CD8-positive, alpha-beta memory T cell (primary cell): ENCODE measurements at regions not wholly inside any gene's neighbourhood (a gene's known extent, or its start where the extent isn't known, plus 50 kb on each side); places are given as distances from the start of the nearest gene placed in this dataset.

Source experiments
- CTCF ChIA-PET: fragments of 350-600 bp; sonication (Branson Sonifier 250); formaldehyde crosslinking; loops from one replicate; lab custom pipeline; 2021; ENCODE audit warnings: antibody characterized with exemption; lab: Charles Lee
- POLR2A ChIA-PET: fragments of 350-600 bp; sonication (Branson Sonifier 250); formaldehyde crosslinking; loops from one replicate; lab custom pipeline; 2021; ENCODE audit warnings: antibody characterized with exemption; lab: Charles Lee
- DNase-seq, 5 donors: peaks; one replicate each; pipeline versions ENCODE4 v3.0.0 to v3.0.0-alpha.2; 2020 to 2022; ENCODE audit warnings: mixed read lengths in 1 of 5
- H3K27ac ChIP-seq: one replicate; pipeline ENCODE4 v1.7.0; 2013; ENCODE audit warnings: low read depth, mild to moderate bottlenecking, low read length, moderate library complexity
- H3K27me3 ChIP-seq: 2 replicates; pipeline ENCODE4 v1.7.0; 2013; ENCODE audit warnings: low read length, mild to moderate bottlenecking; ENCODE audit not compliant: insufficient read depth, poor library complexity, severe bottlenecking
- H3K36me3 ChIP-seq: 2 replicates; pipeline ENCODE4 v1.7.0; 2013; ENCODE audit warnings: mild to moderate bottlenecking, low read length, moderate library complexity; ENCODE audit not compliant: insufficient read depth
- H3K4me1 ChIP-seq: 2 replicates; pipeline ENCODE4 v1.7.0; 2013; ENCODE audit warnings: mild to moderate bottlenecking, low read length, moderate library complexity; ENCODE audit not compliant: insufficient read depth
- H3K4me3 ChIP-seq: 2 replicates; pipeline ENCODE4 v1.7.0; 2013; ENCODE audit warnings: mild to moderate bottlenecking, low read length
- H3K9me3 ChIP-seq: 2 replicates; pipeline ENCODE4 v1.7.0; 2013; ENCODE audit warnings: mild to moderate bottlenecking, low read length
- H3K27ac Mint-ChIP-seq, 8 donors: one replicate each; pipeline ENCODE4 v1.8.0; 2020 to 2021; ENCODE audit warnings: mixed read lengths in 8 of 8, mild to moderate bottlenecking in 6 of 8, inconsistent platforms in 3 of 8, moderate library complexity in 3 of 8
- H3K27me3 Mint-ChIP-seq, 2 donors: one replicate each; pipeline ENCODE4 v1.8.0; 2020 to 2021; ENCODE audit warnings: mixed read lengths in 2 of 2, mild to moderate bottlenecking in 1 of 2, moderate library complexity in 1 of 2
- H3K36me3 Mint-ChIP-seq, 3 donors: one replicate each; pipeline ENCODE4 v1.8.0; 2020 to 2021; ENCODE audit warnings: mixed read lengths in 3 of 3, inconsistent platforms in 1 of 3, mild to moderate bottlenecking in 1 of 3
- H3K4me1 Mint-ChIP-seq, 3 donors: one replicate each; pipeline ENCODE4 v1.8.0; 2020 to 2021; ENCODE audit warnings: mixed read lengths in 3 of 3, inconsistent platforms in 1 of 3, mild to moderate bottlenecking in 1 of 3
- H3K4me3 Mint-ChIP-seq, 7 donors: one replicate each; pipeline ENCODE4 v1.8.0; 2020 to 2021; ENCODE audit warnings: mixed read lengths in 7 of 7, mild to moderate bottlenecking in 6 of 7, moderate library complexity in 4 of 7, inconsistent platforms in 2 of 7
- H3K9me3 Mint-ChIP-seq, 5 donors: one replicate each; pipeline ENCODE4 v1.8.0; 2020 to 2022; ENCODE audit warnings: mixed read lengths in 5 of 5, mild to moderate bottlenecking in 3 of 5, moderate library complexity in 2 of 5, inconsistent platforms in 1 of 5

- H3K4me1 Mint-ChIP-seq, result no peaks in the 10 kb centered on the region
- Histone ChIP-seq H3K9me3 (no peaks in the 10 kb centered on the region), H3K4me3 (no peak overlapping the region), H3K27ac (no peak overlapping the region), H3K27me3 (peaks cover 5% of the 10 kb centered on the region), H3K4me1 (no peaks in the 10 kb centered on the region), H3K36me3 (no peaks in the 10 kb centered on the region)
- DNase-seq, result no peak
- H3K4me3 Mint-ChIP-seq, result no peak overlapping the region
- no peak overlapping the region for H3K27ac Mint-ChIP-seq
- H3K27me3 Mint-ChIP-seq, result peaks cover 15 to 41% of the 10 kb centered on the region in 2 donors
- CTCF ChIA-PET, result no interaction called here
- no peaks in the 10 kb centered on the region for H3K36me3 Mint-ChIP-seq
- peaks cover 0 to 4% (median 0%) of the 10 kb centered on the region in 5 donors for H3K9me3 Mint-ChIP-seq
- POLR2A ChIA-PET, result no interaction called here
These were observed 280.6 kb upstream of the PARD3B start for GRCh38 chr2:204264621-204265140.

GRCh38 chr2:204265681-204266181, 279.5 kb upstream of the PARD3B start:
- Histone ChIP-seq H3K9me3 (no peaks in the 10 kb centered on the region), H3K4me3 (no peak overlapping the region), H3K27me3 (peaks cover 5% of the 10 kb centered on the region), H3K36me3 (no peaks in the 10 kb centered on the region), H3K27ac (no peak overlapping the region), H3K4me1 (no peaks in the 10 kb centered on the region)
- ChIA-PET CTCF (no interaction called here), POLR2A (no interaction called here)
- Mint-ChIP-seq H3K4me1 (no peaks in the 10 kb centered on the region), H3K36me3 (no peaks in the 10 kb centered on the region), H3K9me3 (peaks cover 0 to 6% (median 5%) of the 10 kb centered on the region in 5 donors), H3K27ac (no peak overlapping the region), H3K4me3 (no peak overlapping the region), H3K27me3 (peaks cover 15 to 41% of the 10 kb centered on the region in 2 donors)
- DNase-seq, result no peak

GRCh38 chr2:204268458-204268857, 276.8 kb upstream of the PARD3B start:
- DNase-seq, result no peak
- Histone ChIP-seq H3K27me3 (peaks cover 5% of the 10 kb centered on the region), H3K27ac (no peak overlapping the region), H3K4me3 (no peak overlapping the region), H3K9me3 (no peaks in the 10 kb centered on the region), H3K36me3 (no peaks in the 10 kb centered on the region), H3K4me1 (no peaks in the 10 kb centered on the region)
- Mint-ChIP-seq H3K4me3 (no peak overlapping the region), H3K9me3 (peaks cover 0 to 11% (median 8%) of the 10 kb centered on the region in 5 donors), H3K36me3 (no peaks in the 10 kb centered on the region), H3K27me3 (peaks cover 18 to 38% of the 10 kb centered on the region in 2 donors), H3K27ac (no peak overlapping the region), H3K4me1 (no peaks in the 10 kb centered on the region)
- CTCF ChIA-PET, result no interaction called here
- POLR2A ChIA-PET, result no interaction called here

DNA sequence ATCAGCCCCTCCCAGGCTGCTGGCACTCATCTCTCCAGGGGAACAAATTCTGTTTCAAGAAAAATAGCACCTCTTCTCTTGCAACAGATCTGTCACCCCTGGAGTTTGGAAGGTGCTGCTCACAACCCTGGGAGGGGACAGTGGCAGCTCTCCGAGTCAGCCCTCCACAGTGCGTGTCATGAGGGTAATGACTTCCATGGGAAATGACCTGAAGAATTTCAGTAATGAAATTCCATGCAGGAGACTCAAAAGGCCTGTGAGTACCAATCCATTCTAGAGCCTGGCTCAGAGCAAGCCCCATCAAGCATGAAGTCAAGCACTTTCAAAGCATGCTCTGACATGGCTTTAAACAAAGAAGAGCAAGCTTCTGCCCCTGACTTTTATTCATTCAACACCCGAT, 276.3 kb upstream of the PARD3B start:
- H3K4me1 ChIP-seq, result no peaks in the 10 kb centered on the region
- no peak overlapping the region for H3K4me3 ChIP-seq
- H3K9me3 Mint-ChIP-seq, result peaks cover 0 to 11% (median 8%) of the 10 kb centered on the region in 5 donors
- no peak for DNase-seq
- H3K27me3 ChIP-seq, result peaks cover 5% of the 10 kb centered on the region
- ChIA-PET CTCF (no interaction called here), POLR2A (no interaction called here)
- peaks cover 18 to 34% of the 10 kb centered on the region in 2 donors for H3K27me3 Mint-ChIP-seq
- no peaks in the 10 kb centered on the region for H3K36me3 ChIP-seq
- no peaks in the 10 kb centered on the region for H3K9me3 ChIP-seq
- H3K27ac Mint-ChIP-seq, result no peak overlapping the region
- H3K36me3 Mint-ChIP-seq, result no peaks in the 10 kb centered on the region
- no peak overlapping the region for H3K27ac ChIP-seq
- H3K4me3 Mint-ChIP-seq, result no peak overlapping the region
- no peaks in the 10 kb centered on the region for H3K4me1 Mint-ChIP-seq

DNA sequence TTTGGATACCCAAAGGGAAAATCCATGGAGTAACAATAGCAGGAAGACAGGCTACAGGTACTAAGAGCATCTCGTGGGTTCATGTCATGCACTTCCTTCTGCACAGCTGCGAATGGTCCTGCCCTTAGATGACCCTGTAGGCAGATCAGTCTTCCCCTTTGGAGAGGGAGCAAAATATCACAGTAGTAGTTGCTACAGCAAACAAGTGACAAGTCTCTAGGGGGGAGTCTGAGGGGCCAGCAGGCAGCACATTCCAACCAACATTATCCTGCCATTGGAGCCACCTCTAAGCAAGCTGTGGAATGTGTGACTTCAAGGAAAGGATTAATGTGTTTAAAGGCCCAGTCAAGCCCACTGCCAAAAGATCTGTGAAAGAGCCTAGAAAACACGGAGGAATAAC, 273.2 kb upstream of the PARD3B start:
- Mint-ChIP-seq H3K27me3 (peaks cover 14 to 21% of the 10 kb centered on the region in 2 donors), H3K9me3 (peaks cover 0 to 11% (median 8%) of the 10 kb centered on the region in 5 donors), H3K4me1 (no peaks in the 10 kb centered on the region), H3K36me3 (no peaks in the 10 kb centered on the region), H3K27ac (no peak overlapping the region), H3K4me3 (no peak overlapping the region)
- no peak overlapping the region for H3K27ac ChIP-seq
- no peaks in the 10 kb centered on the region for H3K36me3 ChIP-seq
- H3K4me1 ChIP-seq, result no peaks in the 10 kb centered on the region
- no peaks in the 10 kb centered on the region for H3K9me3 ChIP-seq
- CTCF ChIA-PET, result no interaction called here
- no peak overlapping the region for H3K4me3 ChIP-seq
- POLR2A ChIA-PET, result no interaction called here
- no peaks in the 10 kb centered on the region for H3K27me3 ChIP-seq
- no peak for DNase-seq

- Mint-ChIP-seq H3K36me3 (no peaks in the 10 kb centered on the region), H3K4me1 (no peaks in the 10 kb centered on the region), H3K9me3 (peaks cover 0 to 11% (median 8%) of the 10 kb centered on the region in 5 donors), H3K4me3 (no peak overlapping the region), H3K27ac (no peak overlapping the region), H3K27me3 (peaks cover 14 to 20% of the 10 kb centered on the region in 2 donors)
- Histone ChIP-seq H3K36me3 (no peaks in the 10 kb centered on the region), H3K4me3 (no peak overlapping the region), H3K4me1 (no peaks in the 10 kb centered on the region), H3K27me3 (no peaks in the 10 kb centered on the region), H3K9me3 (no peaks in the 10 kb centered on the region), H3K27ac (no peak overlapping the region)
- CTCF ChIA-PET, result no interaction called here
- POLR2A ChIA-PET, result no interaction called here
- DNase-seq, result no peak
These were observed 272.5 kb upstream of the PARD3B start for GRCh38 chr2:204272610-204273287.

DNA sequence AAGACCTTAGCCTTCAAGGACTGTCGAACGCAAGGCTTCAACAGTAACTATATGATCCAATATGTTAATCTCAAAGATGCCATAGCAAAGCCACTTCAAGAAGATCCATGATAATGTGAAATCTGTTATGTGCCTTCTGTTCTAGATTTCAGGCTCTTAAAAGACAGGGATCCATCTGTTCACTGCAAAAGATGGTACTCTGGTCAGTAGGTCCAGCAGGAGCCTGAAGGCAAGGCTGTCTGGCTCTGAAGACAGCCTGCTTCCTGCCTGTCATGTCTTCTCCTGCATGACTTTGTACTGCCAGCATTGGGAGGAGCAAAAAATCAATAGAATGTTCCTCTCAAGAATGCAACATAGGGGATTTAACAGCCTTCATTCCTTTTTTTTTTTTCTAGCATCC, 270.8 kb upstream of the PARD3B start:
- H3K36me3 ChIP-seq, result no peaks in the 10 kb centered on the region
- ChIA-PET CTCF (no interaction called here), POLR2A (no interaction called here)

GRCh38 chr2:204274991-204275390, 270.3 kb upstream of the PARD3B start:
- Mint-ChIP-seq H3K27ac (no peak overlapping the region), H3K36me3 (no peaks in the 10 kb centered on the region), H3K4me3 (no peak overlapping the region), H3K9me3 (peaks cover 0 to 11% (median 7%) of the 10 kb centered on the region in 5 donors), H3K4me1 (no peaks in the 10 kb centered on the region), H3K27me3 (peaks cover 13 to 29% of the 10 kb centered on the region in 2 donors)
- POLR2A ChIA-PET, result no interaction called here
- DNase-seq, result no peak
- Histone ChIP-seq H3K4me3 (no peak overlapping the region), H3K27me3 (no peaks in the 10 kb centered on the region), H3K27ac (no peak overlapping the region), H3K36me3 (no peaks in the 10 kb centered on the region), H3K9me3 (no peaks in the 10 kb centered on the region), H3K4me1 (no peaks in the 10 kb centered on the region)
- CTCF ChIA-PET, result no interaction called here

More for the DNA sequence above, 270.8 kb upstream of the PARD3B start:
- H3K36me3 Mint-ChIP-seq, result no peaks in the 10 kb centered on the region
- H3K4me1 Mint-ChIP-seq, result no peaks in the 10 kb centered on the region
- no peak overlapping the region for H3K4me3 Mint-ChIP-seq
- H3K9me3 Mint-ChIP-seq, result peaks cover 0 to 11% (median 7%) of the 10 kb centered on the region in 5 donors
- Histone ChIP-seq H3K27me3 (no peaks in the 10 kb centered on the region), H3K4me3 (no peak overlapping the region), H3K4me1 (no peaks in the 10 kb centered on the region), H3K27ac (no peak overlapping the region), H3K9me3 (no peaks in the 10 kb centered on the region)
- peaks cover 13 to 29% of the 10 kb centered on the region in 2 donors for H3K27me3 Mint-ChIP-seq
- DNase-seq, result no peak
- no peak overlapping the region for H3K27ac Mint-ChIP-seq
